GM10248 (cell line): ENCODE measurements at regions not wholly inside any gene's neighbourhood (a gene's known extent, or its start where the extent isn't known, plus 50 kb on each side); places are given as distances from the start of the nearest gene placed in this dataset.

Experiments
- CTCF ChIA-PET: fragments of 300-600 bp; sonication (Branson Sonifier 250); formaldehyde crosslinking; extraction: SDS; loops from one replicate; lab custom pipeline; 2021; ENCODE audit warnings: antibody characterized with exemption; lab: Yijun Ruan, JAX
- POLR2A ChIA-PET: fragments of 350-650 bp; sonication (Branson Sonifier 250); formaldehyde crosslinking; extraction: SDS; loops from one replicate; lab custom pipeline; 2020; ENCODE audit warnings: antibody characterized with exemption; lab: Yijun Ruan, JAX
- DNase-seq: peaks from one replicate; pipeline ENCODE4 v3.0.0; 2012; ENCODE audit errors: extremely low spot score
- CTCF ChIP-seq: IDR thresholded peaks from 2 replicates; pipeline ENCODE4 v1.5.1; 2012; ENCODE audit warnings: mild to moderate bottlenecking, low read depth; ENCODE audit errors: extremely low read depth, missing control alignments, control extremely low read depth

- no peak for DNase-seq
- CTCF ChIA-PET, result no interaction called here
- TF ChIP-seq CTCF, result no peak
- POLR2A ChIA-PET, result no interaction called here
These were observed 111.1 kb upstream of the ANO1 start for GRCh38 chr11:69966910-69967483.

GRCh38 chr11:69967484-69967883 lies 110.6 kb upstream of the ANO1 start:
- TF ChIP-seq CTCF, result no peak
- ChIA-PET POLR2A (no interaction called here), CTCF (no interaction called here)
- no peak for DNase-seq

- no peak for TF ChIP-seq CTCF
- no peak for DNase-seq
- ChIA-PET POLR2A (no interaction called here), CTCF (no interaction called here)
These were observed 109.4 kb upstream of the ANO1 start for GRCh38 chr11:69968396-69969347.

- POLR2A ChIA-PET, result no interaction called here
These were observed 108.0 kb upstream of the ANO1 start for GRCh38 chr11:69969890-69970784.

GRCh38 chr11:69970785-69971535 lies 107.2 kb upstream of the ANO1 start:
- CTCF ChIA-PET, result no interaction called here
- no peak for DNase-seq
- POLR2A ChIA-PET, result no interaction called here
- no peak for TF ChIP-seq CTCF

More at GRCh38 chr11:69969890-69970784, 108.0 kb upstream of the ANO1 start:
- DNase-seq, result peak; percentile 57
- CTCF ChIA-PET, result no interaction called here
- TF ChIP-seq CTCF, result no peak
